ENCODE measurements at regions not wholly inside any gene's neighbourhood (a gene's known extent, or its start where the extent isn't known, plus 50 kb on each side); places are given as distances from the start of the nearest gene placed in this dataset.

DNA sequence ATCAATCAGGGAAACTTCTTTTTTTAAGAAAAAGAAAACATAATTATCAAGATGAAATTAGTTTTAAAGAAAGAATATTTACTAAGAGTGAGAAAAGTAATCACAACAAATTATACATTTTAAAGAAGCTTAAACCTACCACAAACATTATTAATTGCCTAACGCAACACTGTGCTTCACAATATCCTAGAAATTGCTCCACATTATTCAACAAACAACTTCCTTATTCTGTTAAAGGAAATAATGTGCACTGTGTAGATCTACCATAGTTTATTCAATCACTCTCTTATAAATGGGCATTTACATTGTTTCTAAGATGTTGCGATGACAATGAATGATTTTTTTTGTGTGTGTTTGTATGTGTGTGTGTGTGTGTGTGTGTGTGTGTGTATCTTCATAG lies 525.9 kb upstream of the KCNMB2 start:
- Histone ChIP-seq H3K9ac (replicated peaks; ENCODE audit: extremely low read depth, insufficient read depth, low read length) (no peak overlapping the region), H3K27ac (ENCODE audit: insufficient read depth, low read depth, low read length) (no peak overlapping the region), H3K4me1 (ENCODE audit: control insufficient read depth, extremely low read depth, insufficient read depth, low read length) (no peaks in the 10 kb centered on the region), H4K20me1 (replicated peaks; ENCODE audit: control insufficient read depth, extremely low read depth, insufficient read depth, low read length) (no peaks in the 10 kb centered on the region), H3K4me2 (ENCODE audit: insufficient read depth, low read length) (no peak overlapping the region), H3K9me1 (replicated peaks; ENCODE audit: control insufficient read depth, extremely low read depth, insufficient read depth, low read length) (no peaks in the 10 kb centered on the region), H3K27me3 (ENCODE audit: control insufficient read depth in 2 of 2, insufficient read depth in 2 of 2, low read length in 2 of 2) (no peaks in the 10 kb centered on the region), H3K9me3 (replicated peaks; ENCODE audit: control insufficient read depth, insufficient read depth, low read length) (no peaks in the 10 kb centered on the region), H3K36me3 (ENCODE audit: control insufficient read depth in 2 of 2, extremely low read depth in 1 of 2, insufficient read depth in 2 of 2, low read length in 2 of 2) (no peaks in the 10 kb centered on the region), H3K79me2 (ENCODE audit: control insufficient read depth, insufficient read depth, low read length) (no peaks in the 10 kb centered on the region), H2AFZ (ENCODE audit: low read depth, low read length) (no peak overlapping the region), H3K4me3 (replicated peaks in 1 of 3; ENCODE audit: insufficient read depth in 1 of 3, low read depth in 1 of 3, low read length in 3 of 3) (no peak overlapping the region)
- FAIRE-seq (no peak), DNase-seq (ENCODE audit: low read depth, low spot score) (no peak)
- ChIA-PET POLR2A (no interaction called here), CTCF (interaction anchor here (0.7 kb wide), 1 partner anchor 44 kb away, joined by 3 read pairs; no protein-coding TSS in a partner anchor)
- dilution Hi-C loops (cut with MboI; ENCODE audit: extremely low pct_ligation_motif_present, low sequenced_read_pairs) (no loop called here), intact Hi-C loops (cut with micrococcal nuclease) (no loop called here)
- BruUV-seq (replicated peaks) = no TSS peak
- TF ChIP-seq POLR2A (IDR thresholded peaks at IDR 0.05; ENCODE audit: low read depth, low read length) = no peak
- no peak for TF ChIP-seq FOS (IDR thresholded peaks at IDR 0.05; ENCODE audit: borderline replicate concordance, insufficient read depth, low read length)
- no peak for TF ChIP-seq EZH2 (IDR thresholded peaks at IDR 0.05; ENCODE audit: borderline replicate concordance, low read depth, low read length, severe bottlenecking)
- TF ChIP-seq POLR2AphosphoS5 (IDR thresholded peaks at IDR 0.05; ENCODE audit: insufficient read depth, low read depth, low read length) = no peak
- no peak for TF ChIP-seq JUN (IDR thresholded peaks at IDR 0.05; ENCODE audit: borderline replicate concordance, insufficient read depth, insufficient read length, low read depth)
- TF ChIP-seq GATA2 (IDR thresholded peaks at IDR 0.05; ENCODE audit: insufficient read depth, insufficient read length, low read depth, low read length) = no peak
- TF ChIP-seq, protein P1, sequence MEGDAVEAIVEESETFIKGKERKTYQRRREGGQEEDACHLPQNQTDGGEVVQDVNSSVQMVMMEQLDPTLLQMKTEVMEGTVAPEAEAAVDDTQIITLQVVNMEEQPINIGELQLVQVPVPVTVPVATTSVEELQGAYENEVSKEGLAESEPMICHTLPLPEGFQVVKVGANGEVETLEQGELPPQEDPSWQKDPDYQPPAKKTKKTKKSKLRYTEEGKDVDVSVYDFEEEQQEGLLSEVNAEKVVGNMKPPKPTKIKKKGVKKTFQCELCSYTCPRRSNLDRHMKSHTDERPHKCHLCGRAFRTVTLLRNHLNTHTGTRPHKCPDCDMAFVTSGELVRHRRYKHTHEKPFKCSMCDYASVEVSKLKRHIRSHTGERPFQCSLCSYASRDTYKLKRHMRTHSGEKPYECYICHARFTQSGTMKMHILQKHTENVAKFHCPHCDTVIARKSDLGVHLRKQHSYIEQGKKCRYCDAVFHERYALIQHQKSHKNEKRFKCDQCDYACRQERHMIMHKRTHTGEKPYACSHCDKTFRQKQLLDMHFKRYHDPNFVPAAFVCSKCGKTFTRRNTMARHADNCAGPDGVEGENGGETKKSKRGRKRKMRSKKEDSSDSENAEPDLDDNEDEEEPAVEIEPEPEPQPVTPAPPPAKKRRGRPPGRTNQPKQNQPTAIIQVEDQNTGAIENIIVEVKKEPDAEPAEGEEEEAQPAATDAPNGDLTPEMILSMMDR (IDR thresholded peaks at IDR 0.05; ENCODE audit: extremely low read depth in 1 of 2, insufficient read depth in 1 of 2, low read depth in 1 of 2, low read length in 2 of 2) = no peak
- TF ChIP-seq, protein P2, sequence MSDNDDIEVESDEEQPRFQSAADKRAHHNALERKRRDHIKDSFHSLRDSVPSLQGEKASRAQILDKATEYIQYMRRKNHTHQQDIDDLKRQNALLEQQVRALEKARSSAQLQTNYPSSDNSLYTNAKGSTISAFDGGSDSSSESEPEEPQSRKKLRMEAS (IDR thresholded peaks at IDR 0.05; ENCODE audit: insufficient read depth, insufficient read length) = no peak
- no peak for TF ChIP-seq MYC (IDR thresholded peaks at IDR 0.05; ENCODE audit: low read depth, low read length)
